ENCODE measurements at regions not wholly inside any gene's neighbourhood (a gene's known extent, or its start where the extent isn't known, plus 50 kb on each side); places are given as distances from the start of the nearest gene placed in this dataset.
"Not testable (repeated sequence)": the region's sequence is repeated elsewhere in the genome, so short reads cannot be mapped to it uniquely, and the experiment has no call there.

- not testable (repeated sequence) for DNase-seq (ENCODE audit: low spot score)
These were observed 612.5 kb upstream of the SGCD start for GRCh38 chr5:155714435-155714834.

- no peak for DNase-seq (ENCODE audit: low spot score)
These were observed 600.7 kb upstream of the SGCD start for GRCh38 chr5:155726267-155726666.

GRCh38 chr5:155727512-155728145 lies 599.3 kb upstream of the SGCD start:
- DNase-seq (ENCODE audit: low spot score): no peak

GRCh38 chr5:155728146-155728856 lies 598.7 kb upstream of the SGCD start:
- DNase-seq (ENCODE audit: low spot score): no peak

GRCh38 chr5:155728857-155729683 lies 597.9 kb upstream of the SGCD start:
- no peak for DNase-seq (ENCODE audit: low spot score)

GRCh38 chr5:155729684-155730059 lies 597.3 kb upstream of the SGCD start:
- no peak for DNase-seq (ENCODE audit: low spot score)

GRCh38 chr5:155732587-155733376 lies 594.2 kb upstream of the SGCD start:
- DNase-seq (ENCODE audit: low spot score): no peak

- no peak for DNase-seq (ENCODE audit: low spot score)
These were observed 593.0 kb upstream of the SGCD start for GRCh38 chr5:155733935-155734334.

- DNase-seq (ENCODE audit: low spot score): no peak
These were observed 591.6 kb upstream of the SGCD start for GRCh38 chr5:155735388-155735787.

GRCh38 chr5:155738616-155739015 lies 588.3 kb upstream of the SGCD start:
- DNase-seq (ENCODE audit: low spot score): no peak

- DNase-seq (ENCODE audit: low spot score): no peak
These were observed 580.5 kb upstream of the SGCD start for GRCh38 chr5:155746367-155747038.

GRCh38 chr5:155750101-155750500 lies 576.9 kb upstream of the SGCD start:
- no peak for DNase-seq (ENCODE audit: low spot score)

GRCh38 chr5:155750571-155750970 lies 576.4 kb upstream of the SGCD start:
- DNase-seq (ENCODE audit: low spot score): no peak

GRCh38 chr5:155753943-155754581 lies 572.9 kb upstream of the SGCD start:
- no peak for DNase-seq (ENCODE audit: low spot score)

- no peak for DNase-seq (ENCODE audit: low spot score)
These were observed 567.7 kb upstream of the SGCD start for GRCh38 chr5:155759252-155759651.

GRCh38 chr5:155759984-155760383 lies 567.0 kb upstream of the SGCD start:
- no peak for DNase-seq (ENCODE audit: low spot score)

- no peak for DNase-seq (ENCODE audit: low spot score)
These were observed 565.5 kb upstream of the SGCD start for GRCh38 chr5:155761502-155761901.

GRCh38 chr5:155765715-155766114 lies 561.2 kb upstream of the SGCD start:
- DNase-seq (ENCODE audit: low spot score): no peak

- DNase-seq (ENCODE audit: low spot score): no peak
These were observed 559.5 kb upstream of the SGCD start for GRCh38 chr5:155767470-155767869.

- DNase-seq (ENCODE audit: low spot score): no peak
These were observed 558.6 kb upstream of the SGCD start for GRCh38 chr5:155768332-155768731.

- no peak for DNase-seq (ENCODE audit: low spot score)
These were observed 554.8 kb upstream of the SGCD start for GRCh38 chr5:155772009-155772662.
